CD4-positive, alpha-beta T cell (primary cell): ENCODE measurements at regions not wholly inside any gene's neighbourhood (a gene's known extent, or its start where the extent isn't known, plus 50 kb on each side); places are given as distances from the start of the nearest gene placed in this dataset.

Experiments
- ATAC-seq: fragments of 200-7000 bp; cut with Tn5 transposase; one replicate; pipeline ENCODE4 v1.10.0; 2022; ENCODE audit warnings: mild to moderate bottlenecking; ENCODE audit not compliant: poor library complexity
- CTCF ChIA-PET: fragments of 350-600 bp; sonication (Branson Sonifier 250); formaldehyde crosslinking; loops from one replicate; lab custom pipeline; 2021; ENCODE audit warnings: antibody characterized with exemption, inconsistent platforms; lab: Charles Lee
- POLR2A ChIA-PET: fragments of 350-600 bp; sonication (Branson Sonifier 250); formaldehyde crosslinking; loops from one replicate; lab custom pipeline; 2021; ENCODE audit warnings: antibody characterized with exemption, inconsistent platforms; lab: Charles Lee
- DNase-seq, 14 experiments: peaks; one replicate each; pipeline ENCODE4 v3.0.0-alpha.2; 2013 to 2020; ENCODE audit warnings: mixed read lengths in 2 of 14
- H3K27ac ChIP-seq, 2 donors: one replicate each; pipeline versions ENCODE4 v1.5.1 to v1.7.0; 2013; ENCODE audit warnings: low read length in 2 of 2, low read depth in 1 of 2, mild to moderate bottlenecking in 1 of 2
- H3K27me3 ChIP-seq, 2 experiments: 1 replicate in 1 of 2; 2 replicates in 1 of 2; pipeline versions ENCODE4 v1.6.1 to v1.7.0; 2013; ENCODE audit warnings: low read length in 2 of 2, control low read depth in 1 of 2, mild to moderate bottlenecking in 1 of 2, moderate library complexity in 1 of 2; ENCODE audit not compliant: insufficient read depth in 2 of 2, control insufficient read depth in 1 of 2
- H3K36me3 ChIP-seq: one replicate; pipeline ENCODE4 v1.6.1; 2013; ENCODE audit warnings: low read length, control low read depth; ENCODE audit not compliant: insufficient read depth
- H3K4me1 ChIP-seq: one replicate; pipeline ENCODE4 v1.6.1; 2013; ENCODE audit warnings: low read length, control low read depth; ENCODE audit not compliant: insufficient read depth
- H3K4me3 ChIP-seq: one replicate; pipeline ENCODE4 v1.5.1; 2013; ENCODE audit warnings: mild to moderate bottlenecking, low read length, moderate library complexity
- H3K9me3 ChIP-seq, 2 experiments: 1 replicate in 1 of 2; 2 replicates in 1 of 2; pipeline versions ENCODE4 v1.6.1 to v1.7.0; 2013; ENCODE audit warnings: low read length in 2 of 2, mild to moderate bottlenecking in 2 of 2, control low read depth in 1 of 2, moderate library complexity in 1 of 2; ENCODE audit not compliant: control insufficient read depth in 1 of 2, insufficient read depth in 1 of 2
- H3K27ac Mint-ChIP-seq: one replicate; pipeline ENCODE4 v1.8.0; 2020; ENCODE audit warnings: mixed read lengths
- H3K27me3 Mint-ChIP-seq: one replicate; pipeline ENCODE4 v1.8.0; 2021; ENCODE audit warnings: mixed read lengths
- H3K36me3 Mint-ChIP-seq: one replicate; pipeline ENCODE4 v1.8.0; 2021; ENCODE audit warnings: low read depth, mixed read lengths
- H3K4me1 Mint-ChIP-seq: one replicate; pipeline ENCODE4 v1.8.0; 2021; ENCODE audit warnings: low read depth, mixed read lengths
- H3K4me3 Mint-ChIP-seq: one replicate; pipeline ENCODE4 v1.8.0; 2020; ENCODE audit warnings: mild to moderate bottlenecking, mixed read lengths
- H3K9me3 Mint-ChIP-seq: one replicate; pipeline ENCODE4 v1.8.0; 2020; ENCODE audit warnings: mixed read lengths
- intact Hi-C, 2 experiments: fragments of 100-400 bp; cut with DNase I in 1 of 2; cut with micrococcal nuclease in 1 of 2; formaldehyde crosslinking; loops; one replicate each; pipeline versions ENCODE4 v1.15.1 to v1.9.0; 2023 to 2025; cut with DNase I, micrococcal nuclease
- TF ChIP-seq, protein P1 (sequence below): fragments of 200-600 bp; IDR thresholded peaks from one replicate; pipeline ENCODE4 v1.8.0; 2022; ENCODE audit warnings: antibody characterized with exemption, mild to moderate bottlenecking

GRCh38 chr6:6806844-6807518, 218.5 kb downstream of the LY86 start:
- Histone ChIP-seq H3K36me3 (no peaks in the 10 kb centered on the region), H3K27me3 (no peaks in the 10 kb centered on the region), H3K4me1 (peaks cover 14% of the 10 kb centered on the region), H3K27ac (no peak overlapping the region), H3K4me3 (no peak overlapping the region), H3K9me3 (peaks cover 0 to 5% of the 10 kb centered on the region in 2 experiments)
- intact Hi-C loops: no loop called here
- DNase-seq: peak in 3 of 14 experiments; percentile 30 to 79 (median 71)
- H3K27me3 Mint-ChIP-seq: peaks cover 12% of the 10 kb centered on the region
- TF ChIP-seq, protein P1, sequence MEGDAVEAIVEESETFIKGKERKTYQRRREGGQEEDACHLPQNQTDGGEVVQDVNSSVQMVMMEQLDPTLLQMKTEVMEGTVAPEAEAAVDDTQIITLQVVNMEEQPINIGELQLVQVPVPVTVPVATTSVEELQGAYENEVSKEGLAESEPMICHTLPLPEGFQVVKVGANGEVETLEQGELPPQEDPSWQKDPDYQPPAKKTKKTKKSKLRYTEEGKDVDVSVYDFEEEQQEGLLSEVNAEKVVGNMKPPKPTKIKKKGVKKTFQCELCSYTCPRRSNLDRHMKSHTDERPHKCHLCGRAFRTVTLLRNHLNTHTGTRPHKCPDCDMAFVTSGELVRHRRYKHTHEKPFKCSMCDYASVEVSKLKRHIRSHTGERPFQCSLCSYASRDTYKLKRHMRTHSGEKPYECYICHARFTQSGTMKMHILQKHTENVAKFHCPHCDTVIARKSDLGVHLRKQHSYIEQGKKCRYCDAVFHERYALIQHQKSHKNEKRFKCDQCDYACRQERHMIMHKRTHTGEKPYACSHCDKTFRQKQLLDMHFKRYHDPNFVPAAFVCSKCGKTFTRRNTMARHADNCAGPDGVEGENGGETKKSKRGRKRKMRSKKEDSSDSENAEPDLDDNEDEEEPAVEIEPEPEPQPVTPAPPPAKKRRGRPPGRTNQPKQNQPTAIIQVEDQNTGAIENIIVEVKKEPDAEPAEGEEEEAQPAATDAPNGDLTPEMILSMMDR: no peak
- no peak overlapping the region for H3K27ac Mint-ChIP-seq
- no peaks in the 10 kb centered on the region for H3K9me3 Mint-ChIP-seq
- no peak for ATAC-seq
- H3K36me3 Mint-ChIP-seq: no peaks in the 10 kb centered on the region
- H3K4me1 Mint-ChIP-seq: peaks cover 17% of the 10 kb centered on the region
- CTCF ChIA-PET: no interaction called here
- H3K4me3 Mint-ChIP-seq: no peak overlapping the region
- POLR2A ChIA-PET: no interaction called here

- POLR2A ChIA-PET: no interaction called here
- intact Hi-C loops: no loop called here
- no peak for ATAC-seq
Measured at GRCh38 chr6:6808343-6808742, 219.8 kb downstream of the LY86 start.

DNA sequence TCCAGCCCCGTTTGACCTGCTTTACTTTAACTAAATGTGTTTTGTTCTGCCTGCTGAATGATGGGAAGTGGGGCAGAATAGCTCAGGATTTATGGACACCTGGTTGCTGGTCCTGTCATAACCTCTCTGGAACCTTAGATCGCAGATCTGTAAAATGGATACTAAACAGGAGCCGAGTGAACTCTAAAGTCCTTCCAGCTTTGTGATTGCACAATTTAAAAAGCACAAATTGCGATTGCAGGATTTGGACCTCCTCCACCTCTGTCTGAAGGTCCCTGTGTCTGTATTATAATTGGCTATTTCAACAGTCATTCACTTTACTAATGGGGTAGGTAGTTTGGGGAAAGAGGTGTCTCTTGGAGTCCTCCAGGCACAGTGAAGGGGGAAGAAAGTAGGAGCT, 220.4 kb downstream of the LY86 start:
- DNase-seq (no peak), ATAC-seq (no peak)
- Histone ChIP-seq H3K27ac (no peak overlapping the region), H3K4me1 (peaks cover 14% of the 10 kb centered on the region), H3K9me3 (peaks cover 0 to 5% of the 10 kb centered on the region in 2 experiments), H3K36me3 (no peaks in the 10 kb centered on the region), H3K4me3 (no peak overlapping the region), H3K27me3 (no peaks in the 10 kb centered on the region)
- TF ChIP-seq, protein P1: no peak
- H3K27me3 Mint-ChIP-seq: peaks cover 1% of the 10 kb centered on the region
- ChIA-PET POLR2A (no interaction called here), CTCF (interaction anchor here (1.5 kb wide), 1 partner anchor 132 kb away, joined by 3 read pairs; no protein-coding TSS in a partner anchor)
- H3K36me3 Mint-ChIP-seq: no peaks in the 10 kb centered on the region
- H3K27ac Mint-ChIP-seq: peak overlapping the region; percentile 34
- peak overlapping the region; percentile 23 for H3K4me3 Mint-ChIP-seq
- intact Hi-C loops: no loop called here
- peaks cover 22% of the 10 kb centered on the region for H3K4me1 Mint-ChIP-seq
- no peaks in the 10 kb centered on the region for H3K9me3 Mint-ChIP-seq

More at GRCh38 chr6:6808343-6808742, 219.8 kb downstream of the LY86 start:
- DNase-seq: no peak
- Mint-ChIP-seq H3K4me1 (peaks cover 22% of the 10 kb centered on the region), H3K4me3 (no peak overlapping the region), H3K9me3 (no peaks in the 10 kb centered on the region), H3K36me3 (no peaks in the 10 kb centered on the region), H3K27me3 (peaks cover 6% of the 10 kb centered on the region), H3K27ac (no peak overlapping the region)
- H3K27me3 ChIP-seq: no peaks in the 10 kb centered on the region
- no peaks in the 10 kb centered on the region for H3K36me3 ChIP-seq
- H3K4me3 ChIP-seq: no peak overlapping the region
- peaks cover 14% of the 10 kb centered on the region for H3K4me1 ChIP-seq
- TF ChIP-seq, protein P1: no peak
- H3K9me3 ChIP-seq: peaks cover 0 to 5% of the 10 kb centered on the region in 2 experiments
- CTCF ChIA-PET: interaction anchor here (0.7 to 1.5 kb wide), 2 partner anchors 49 to 132 kb away, joined by 3 read pairs; no protein-coding TSS in a partner anchor
- H3K27ac ChIP-seq: no peak overlapping the region
